HCT116 (cell line): ENCODE measurements at regions not wholly inside any gene's neighbourhood (a gene's known extent, or its start where the extent isn't known, plus 50 kb on each side); places are given as distances from the start of the nearest gene placed in this dataset.

Experiments used
- CEBPB ChIP-seq: IDR thresholded peaks from 2 replicates; pipeline ENCODE4 v1.6.1; 2012; ENCODE audit warnings: low read depth
- EGR1 ChIP-seq: IDR thresholded peaks from 2 replicates; pipeline ENCODE4 v1.6.1; 2012; ENCODE audit warnings: low read depth
- EZH2phosphoT487 ChIP-seq: fragments of 200-600 bp; IDR thresholded peaks from 2 replicates; pipeline ENCODE4 v1.6.1; 2018; ENCODE audit warnings: antibody characterized with exemption, borderline replicate concordance
- RAD21 ChIP-seq: IDR thresholded peaks from 2 replicates; pipeline ENCODE4 v1.6.1; 2012; ENCODE audit warnings: low read depth, mild to moderate bottlenecking
- SIN3A ChIP-seq: IDR thresholded peaks from 2 replicates; pipeline ENCODE4 v1.6.1; 2012; ENCODE audit warnings: low read depth
- SRF ChIP-seq: IDR thresholded peaks from 2 replicates; pipeline ENCODE4 v1.6.1; 2012; ENCODE audit warnings: low read depth
- TF ChIP-seq, protein P1 (sequence below), 3 experiments: fragments of 200-600 bp in 1 of 3; sonication (generic) in 1 of 3; IDR thresholded peaks in 2 of 3; conservative IDR thresholded peaks in 1 of 3; 2 replicates each; pipeline ENCODE4 v1.5.1; 2012 to 2017; ENCODE audit warnings: low read depth in 2 of 3, low read length in 2 of 3, antibody characterized with exemption in 1 of 3, borderline replicate concordance in 1 of 3, control low read depth in 1 of 3, mild to moderate bottlenecking in 1 of 3, mixed read lengths in 1 of 3, mixed run types in 1 of 3, moderate library complexity in 1 of 3; ENCODE audit not compliant: insufficient read depth in 1 of 3

DNA sequence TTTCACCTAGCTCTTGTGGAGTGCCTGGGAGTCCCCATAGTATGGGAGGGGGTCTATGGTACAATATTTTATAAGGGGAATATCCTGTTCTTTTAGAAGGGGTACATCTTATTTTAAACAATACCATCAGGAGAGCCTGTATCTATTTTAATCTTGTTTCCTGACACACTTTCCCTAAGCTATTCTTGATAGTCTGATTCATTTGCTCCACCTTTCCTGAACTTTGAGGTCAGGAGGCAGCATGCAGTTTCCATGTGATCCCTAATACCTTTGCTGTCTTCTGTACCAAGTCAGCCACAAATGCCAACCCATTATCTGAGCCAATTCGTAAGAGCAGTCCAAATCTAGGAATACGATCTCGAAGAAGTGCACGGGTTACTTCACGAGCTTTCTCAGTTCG lies 86.2 kb downstream of the SLC25A15 start:
- TF ChIP-seq, protein P1, sequence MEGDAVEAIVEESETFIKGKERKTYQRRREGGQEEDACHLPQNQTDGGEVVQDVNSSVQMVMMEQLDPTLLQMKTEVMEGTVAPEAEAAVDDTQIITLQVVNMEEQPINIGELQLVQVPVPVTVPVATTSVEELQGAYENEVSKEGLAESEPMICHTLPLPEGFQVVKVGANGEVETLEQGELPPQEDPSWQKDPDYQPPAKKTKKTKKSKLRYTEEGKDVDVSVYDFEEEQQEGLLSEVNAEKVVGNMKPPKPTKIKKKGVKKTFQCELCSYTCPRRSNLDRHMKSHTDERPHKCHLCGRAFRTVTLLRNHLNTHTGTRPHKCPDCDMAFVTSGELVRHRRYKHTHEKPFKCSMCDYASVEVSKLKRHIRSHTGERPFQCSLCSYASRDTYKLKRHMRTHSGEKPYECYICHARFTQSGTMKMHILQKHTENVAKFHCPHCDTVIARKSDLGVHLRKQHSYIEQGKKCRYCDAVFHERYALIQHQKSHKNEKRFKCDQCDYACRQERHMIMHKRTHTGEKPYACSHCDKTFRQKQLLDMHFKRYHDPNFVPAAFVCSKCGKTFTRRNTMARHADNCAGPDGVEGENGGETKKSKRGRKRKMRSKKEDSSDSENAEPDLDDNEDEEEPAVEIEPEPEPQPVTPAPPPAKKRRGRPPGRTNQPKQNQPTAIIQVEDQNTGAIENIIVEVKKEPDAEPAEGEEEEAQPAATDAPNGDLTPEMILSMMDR (IDR thresholded peaks at IDR 0.05 in 2 of 3, conservative IDR thresholded peaks at IDR 0.05 in 1 of 3; ENCODE audit: borderline replicate concordance in 1 of 3, insufficient read depth in 1 of 3, low read depth in 2 of 3, low read length in 2 of 3) = no peak
- TF ChIP-seq SIN3A = no peak
- TF ChIP-seq CEBPB = no peak
- no peak for TF ChIP-seq RAD21
- no peak for TF ChIP-seq EZH2phosphoT487
- no peak for TF ChIP-seq EGR1
- TF ChIP-seq SRF = no peak
